Endothelial cell of umbilical vein (primary cell): ENCODE measurements at regions not wholly inside any gene's neighbourhood (a gene's known extent, or its start where the extent isn't known, plus 50 kb on each side); places are given as distances from the start of the nearest gene placed in this dataset.

Experiments used
- BruUV-seq: library from RNA; stranded (reverse); fragments of 400-500 nt; replicated peaks from 2 replicates; lab custom pipeline; 2021; lab: Mats Ljungman, UMichigan
- CTCF ChIA-PET: fragments of 300-600, 350-600 bp; sonication (Branson Sonifier 250); formaldehyde crosslinking; loops from one replicate; lab custom pipeline; 2021; ENCODE audit warnings: antibody characterized with exemption, inconsistent platforms; lab: Charles Lee
- POLR2A ChIA-PET: fragments of 300-600, 350-600 bp; sonication (Branson Sonifier 250); formaldehyde crosslinking; loops from one replicate; lab custom pipeline; 2021; ENCODE audit warnings: antibody characterized with exemption, inconsistent platforms; lab: Charles Lee
- DNase-seq: peaks from one replicate; pipeline ENCODE4 v3.0.0-alpha.2; 2011; ENCODE audit warnings: low read depth, low spot score
- FAIRE-seq: peaks from 2 replicates; lab custom pipeline; 2011; peaks lifted over from hg19 to GRCh38; lab: Jason Lieb, UNC
- H2AFZ ChIP-seq: 2 replicates; pipeline ENCODE4 v1.6.0; 2012; ENCODE audit warnings: low read depth, low read length, control low read depth, inconsistent platforms
- H3K27ac ChIP-seq: 2 replicates; pipeline ENCODE4 v1.5.1; 2011; ENCODE audit warnings: low read depth, mild to moderate bottlenecking, control low read depth, low read length, moderate library complexity; ENCODE audit not compliant: insufficient read depth
- H3K27me3 ChIP-seq, 2 experiments: 2 replicates each; pipeline versions ENCODE4 v1.6.0 to v1.6.1; 2011; ENCODE audit warnings: low read length in 2 of 2, mixed read lengths in 1 of 2; ENCODE audit not compliant: control insufficient read depth in 2 of 2, insufficient read depth in 2 of 2
- H3K36me3 ChIP-seq, 2 experiments: 2 replicates in 1 of 2; 3 replicates in 1 of 2; pipeline ENCODE4 v1.5.1; 2011; ENCODE audit warnings: low read length in 2 of 2, mild to moderate bottlenecking in 1 of 2, moderate library complexity in 1 of 2; ENCODE audit not compliant: control insufficient read depth in 2 of 2, insufficient read depth in 2 of 2; ENCODE audit errors: extremely low read depth in 1 of 2
- H3K4me1 ChIP-seq: 3 replicates; pipeline ENCODE4 v1.5.1; 2011; ENCODE audit warnings: mild to moderate bottlenecking, low read length; ENCODE audit not compliant: control insufficient read depth, insufficient read depth; ENCODE audit errors: extremely low read depth
- H3K4me2 ChIP-seq: 2 replicates; pipeline ENCODE4 v1.6.1; 2011; ENCODE audit warnings: low read length, control low read depth, mixed read lengths; ENCODE audit not compliant: insufficient read depth
- H3K4me3 ChIP-seq, 3 experiments: fragments of 200-600 bp in 1 of 3; sonication (generic), shearing (Covaris generic) in 1 of 3; replicated peaks in 1 of 3; 2 replicates each; pipeline ENCODE4 v1.5.1; 2011 to 2016; ENCODE audit warnings: control low read depth in 3 of 3, low read length in 3 of 3, mild to moderate bottlenecking in 2 of 3, inconsistent platforms in 1 of 3, low read depth in 1 of 3, moderate library complexity in 1 of 3; ENCODE audit not compliant: insufficient read depth in 1 of 3
- H3K79me2 ChIP-seq: 2 replicates; pipeline ENCODE4 v1.6.0; 2012; ENCODE audit warnings: low read length, inconsistent platforms; ENCODE audit not compliant: control insufficient read depth, insufficient read depth
- H3K9ac ChIP-seq: replicated peaks from 2 replicates; pipeline ENCODE3; 2011; ENCODE audit warnings: low read length, control low read depth; ENCODE audit not compliant: insufficient read depth; ENCODE audit errors: extremely low read depth
- H3K9me1 ChIP-seq: replicated peaks from 3 replicates; pipeline ENCODE4 v1.6.0; 2011; ENCODE audit warnings: mild to moderate bottlenecking, low read length; ENCODE audit not compliant: control insufficient read depth, insufficient read depth; ENCODE audit errors: extremely low read depth
- H3K9me3 ChIP-seq: replicated peaks from 2 replicates; pipeline ENCODE4 v1.5.1; 2012; ENCODE audit warnings: low read length, inconsistent platforms; ENCODE audit not compliant: control insufficient read depth, insufficient read depth
- H4K20me1 ChIP-seq: replicated peaks from 2 replicates; pipeline ENCODE3; 2011; ENCODE audit warnings: mild to moderate bottlenecking, low read length; ENCODE audit not compliant: control insufficient read depth, insufficient read depth; ENCODE audit errors: extremely low read depth
- CTCF ChIP-seq, 2 donors: IDR thresholded peaks; 1 replicate in 1 of 2; 2 replicates in 1 of 2; pipeline ENCODE4 v1.5.1; 2011; ENCODE audit warnings: low read length in 2 of 2, mild to moderate bottlenecking in 2 of 2, moderate library complexity in 2 of 2, control low read depth in 1 of 2, inconsistent platforms in 1 of 2, low read depth in 1 of 2; ENCODE audit not compliant: insufficient read depth in 1 of 2; ENCODE audit errors: extremely low read depth in 1 of 2
- EZH2 ChIP-seq: IDR thresholded peaks from 2 replicates; pipeline ENCODE4 v1.6.1; 2012; ENCODE audit warnings: borderline replicate concordance, low read depth, mild to moderate bottlenecking, moderate library complexity, low read length, inconsistent platforms; ENCODE audit not compliant: severe bottlenecking
- FOS ChIP-seq: IDR thresholded peaks from 2 replicates; pipeline ENCODE4 v1.6.1; 2011; ENCODE audit warnings: mild to moderate bottlenecking, low read length, moderate library complexity, borderline replicate concordance; ENCODE audit not compliant: insufficient read depth
- GATA2 ChIP-seq: IDR thresholded peaks from 2 replicates; pipeline ENCODE4 v1.7.0; 2011; ENCODE audit warnings: low read depth, mild to moderate bottlenecking, moderate library complexity, mixed read lengths, low read length; ENCODE audit not compliant: insufficient read length, insufficient read depth
- JUN ChIP-seq: IDR thresholded peaks from 2 replicates; pipeline ENCODE4 v1.6.1; 2011; ENCODE audit warnings: borderline replicate concordance, low read depth; ENCODE audit not compliant: insufficient read length, insufficient read depth
- MAX ChIP-seq: IDR thresholded peaks from 2 replicates; pipeline ENCODE4 v1.6.1; 2011; ENCODE audit not compliant: insufficient read depth, insufficient read length
- MYC ChIP-seq: IDR thresholded peaks from one replicate; pipeline ENCODE4 v1.6.1; 2011; ENCODE audit warnings: mild to moderate bottlenecking, low read depth, low read length
- POLR2A ChIP-seq: IDR thresholded peaks from 2 replicates; pipeline ENCODE4 v1.6.1; 2012; ENCODE audit warnings: low read depth, mild to moderate bottlenecking, control low read depth, low read length
- POLR2AphosphoS5 ChIP-seq: IDR thresholded peaks from 2 replicates; pipeline ENCODE4 v1.6.1; 2012; ENCODE audit warnings: low read depth, mild to moderate bottlenecking, control low read depth, low read length, moderate library complexity; ENCODE audit not compliant: insufficient read depth
- dilution Hi-C: fragments of 300-500 bp; cut with MboI; formaldehyde crosslinking; loops from one replicate; pipeline ENCODE4 v1.15.0; 2019; ENCODE audit warnings: low sequenced_read_pairs; ENCODE audit not compliant: extremely low pct_ligation_motif_present
- intact Hi-C: fragments of 100-400 bp; cut with micrococcal nuclease; formaldehyde crosslinking; loops from one replicate; pipeline ENCODE4 v1.10.0; 2022

GRCh38 chr4:56093576-56093975 lies 144.8 kb downstream of the CEP135 start:
- H3K4me3 ChIP-seq: no peak overlapping the region
- dilution Hi-C loops: no loop called here
- no peak overlapping the region for H3K4me2 ChIP-seq
- H3K4me1 ChIP-seq: no peaks in the 10 kb centered on the region
- BruUV-seq: no TSS peak
- no peak overlapping the region for H3K27ac ChIP-seq
- TF ChIP-seq CTCF (IDR thresholded peaks at IDR 0.05; ENCODE audit: extremely low read depth in 1 of 2, insufficient read depth in 1 of 2, low read depth in 1 of 2, low read length in 2 of 2) (no peak), POLR2AphosphoS5 (no peak), GATA2 (no peak), POLR2A (no peak), MYC (no peak)
- H3K36me3 ChIP-seq: no peaks in the 10 kb centered on the region
- intact Hi-C loops: no loop called here
- no peaks in the 10 kb centered on the region for H4K20me1 ChIP-seq
- ChIA-PET CTCF (no interaction called here), POLR2A (no interaction called here)
- FAIRE-seq (no peak), DNase-seq (no peak)
- H3K79me2 ChIP-seq: no peaks in the 10 kb centered on the region
- no peaks in the 10 kb centered on the region for H3K9me1 ChIP-seq
- H2AFZ ChIP-seq: no peak overlapping the region
- H3K9me3 ChIP-seq: no peaks in the 10 kb centered on the region
- no peak overlapping the region for H3K9ac ChIP-seq
- H3K27me3 ChIP-seq: no peaks in the 10 kb centered on the region

- no peaks in the 10 kb centered on the region for H3K79me2 ChIP-seq
- DNase-seq: no peak
- no peak for FAIRE-seq
- intact Hi-C loops: no loop called here
- H3K4me3 ChIP-seq: no peak overlapping the region
- no peaks in the 10 kb centered on the region for H3K9me1 ChIP-seq
- dilution Hi-C loops: no loop called here
- BruUV-seq: no TSS peak
- no peaks in the 10 kb centered on the region for H3K27me3 ChIP-seq
- TF ChIP-seq POLR2A (no peak), EZH2 (no peak), MYC (no peak), POLR2AphosphoS5 (no peak), MAX (no peak), CTCF (IDR thresholded peaks at IDR 0.05; ENCODE audit: extremely low read depth in 1 of 2, insufficient read depth in 1 of 2, low read depth in 1 of 2, low read length in 2 of 2) (no peak), FOS (no peak), JUN (no peak), GATA2 (no peak)
- no peaks in the 10 kb centered on the region for H4K20me1 ChIP-seq
- ChIA-PET CTCF (no interaction called here), POLR2A (no interaction called here)
- H2AFZ ChIP-seq: no peak overlapping the region
- no peak overlapping the region for H3K9ac ChIP-seq
- H3K9me3 ChIP-seq: no peaks in the 10 kb centered on the region
- H3K27ac ChIP-seq: no peak overlapping the region
- H3K4me1 ChIP-seq: no peaks in the 10 kb centered on the region
- H3K4me2 ChIP-seq: no peak overlapping the region
- no peaks in the 10 kb centered on the region for H3K36me3 ChIP-seq
Measured at GRCh38 chr4:56092540-56092939, 143.8 kb downstream of the CEP135 start.
